Breast epithelium (tissue), 3 donors: ENCODE measurements at regions not wholly inside any gene's neighbourhood (a gene's known extent, or its start where the extent isn't known, plus 50 kb on each side); places are given as distances from the start of the nearest gene placed in this dataset.

ENCODE experiments used
- POLR2A ChIP-seq: fragments of 450-650 bp; IDR thresholded peaks from one replicate; pipeline ENCODE4 v1.6.1; 2016; ENCODE audit warnings: antibody characterized with exemption, mild to moderate bottlenecking, moderate library complexity
- TF ChIP-seq, protein P1 (sequence below), 3 donors: fragments of 450-650 bp; IDR thresholded peaks; one replicate each; pipeline ENCODE4 v1.5.1; 2016 to 2017; ENCODE audit warnings: antibody characterized with exemption in 3 of 3, mild to moderate bottlenecking in 3 of 3, moderate library complexity in 3 of 3

- TF ChIP-seq, protein P1, sequence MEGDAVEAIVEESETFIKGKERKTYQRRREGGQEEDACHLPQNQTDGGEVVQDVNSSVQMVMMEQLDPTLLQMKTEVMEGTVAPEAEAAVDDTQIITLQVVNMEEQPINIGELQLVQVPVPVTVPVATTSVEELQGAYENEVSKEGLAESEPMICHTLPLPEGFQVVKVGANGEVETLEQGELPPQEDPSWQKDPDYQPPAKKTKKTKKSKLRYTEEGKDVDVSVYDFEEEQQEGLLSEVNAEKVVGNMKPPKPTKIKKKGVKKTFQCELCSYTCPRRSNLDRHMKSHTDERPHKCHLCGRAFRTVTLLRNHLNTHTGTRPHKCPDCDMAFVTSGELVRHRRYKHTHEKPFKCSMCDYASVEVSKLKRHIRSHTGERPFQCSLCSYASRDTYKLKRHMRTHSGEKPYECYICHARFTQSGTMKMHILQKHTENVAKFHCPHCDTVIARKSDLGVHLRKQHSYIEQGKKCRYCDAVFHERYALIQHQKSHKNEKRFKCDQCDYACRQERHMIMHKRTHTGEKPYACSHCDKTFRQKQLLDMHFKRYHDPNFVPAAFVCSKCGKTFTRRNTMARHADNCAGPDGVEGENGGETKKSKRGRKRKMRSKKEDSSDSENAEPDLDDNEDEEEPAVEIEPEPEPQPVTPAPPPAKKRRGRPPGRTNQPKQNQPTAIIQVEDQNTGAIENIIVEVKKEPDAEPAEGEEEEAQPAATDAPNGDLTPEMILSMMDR (IDR thresholded peaks at IDR 0.05): no peak
- no peak for TF ChIP-seq POLR2A
Measured at GRCh38 chr4:155060419-155060818, 148.0 kb upstream of the NPY2R start.
